SK-N-MC (cell line): ENCODE measurements at regions not wholly inside any gene's neighbourhood (a gene's known extent, or its start where the extent isn't known, plus 50 kb on each side); places are given as distances from the start of the nearest gene placed in this dataset.
A peak's percentile ranks its signal among the peaks of the same experiment; 100 is the strongest.

Experiments used
- DNase-seq: peaks from one replicate; pipeline ENCODE4 v3.0.0-alpha.2; 2011; ENCODE audit warnings: low read depth, low spot score
- H3K27ac ChIP-seq: fragments of 200-600 bp; sonication (generic); 2 replicates; pipeline ENCODE4 v1.5.1; 2016; ENCODE audit warnings: mixed run types
- H3K36me3 ChIP-seq: fragments of 200-600 bp; sonication (generic); 2 replicates; pipeline ENCODE4 v1.6.1; 2017; ENCODE audit warnings: antibody characterized with exemption, low read length, mixed read lengths; ENCODE audit not compliant: insufficient read depth
- H3K4me3 ChIP-seq: fragments of 200-600 bp; sonication (generic); 2 replicates; pipeline ENCODE4 v1.5.1; 2016
- H3K9ac ChIP-seq: fragments of 200-600 bp; sonication (generic); 2 replicates; pipeline ENCODE4 v1.8.0; 2017; ENCODE audit warnings: mixed run types, mixed read lengths; ENCODE audit not compliant: insufficient read length
- H3K9me3 ChIP-seq: fragments of 200-600 bp; sonication (generic); 2 replicates; pipeline ENCODE4 v1.6.1; 2017; ENCODE audit warnings: low read depth, mild to moderate bottlenecking, antibody characterized with exemption, low read length, moderate library complexity, mixed read lengths
- EZH2 ChIP-seq: fragments of 200-600 bp; sonication (generic); IDR thresholded peaks from one replicate; pipeline ENCODE4 v1.6.1; 2017; ENCODE audit warnings: antibody characterized with exemption
- FOXP2 ChIP-seq: optimal IDR thresholded peaks from 2 replicates; pipeline ENCODE3; 2011; ENCODE audit warnings: mild to moderate bottlenecking, moderate library complexity; ENCODE audit not compliant: insufficient read depth; ENCODE audit errors: extremely low read length, control extremely low read depth
- POLR2AphosphoS5 ChIP-seq: IDR thresholded peaks from 2 replicates; pipeline ENCODE4 v1.6.1; 2012; ENCODE audit warnings: mild to moderate bottlenecking, low read depth, low read length, borderline replicate concordance

DNA sequence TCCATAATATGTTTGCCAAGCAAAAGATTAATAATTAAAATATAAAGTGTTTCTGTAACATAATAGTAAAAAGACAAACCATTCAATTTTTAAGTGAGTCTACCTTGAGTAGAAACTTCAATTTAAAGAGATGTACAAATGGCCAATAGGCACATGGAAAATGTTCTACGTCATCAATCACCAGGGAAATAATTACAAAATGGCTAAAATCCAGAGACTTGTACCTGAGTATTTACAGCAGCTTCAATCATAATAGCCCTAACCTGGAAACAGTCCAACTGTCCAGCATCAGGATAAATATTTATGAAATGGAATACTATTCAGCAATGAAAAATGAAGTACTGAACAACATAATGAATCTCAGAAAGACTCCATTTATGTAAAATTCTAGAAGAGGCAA lies 95.5 kb upstream of the FAR2 start:
- Histone ChIP-seq H3K4me3 (no peak overlapping the region), H3K9me3 (peaks cover 2% of the 10 kb centered on the region; the same call in 1 of the 2 replicates), H3K27ac (no peak overlapping the region), H3K36me3 (no peaks in the 10 kb centered on the region), H3K9ac (no peak overlapping the region)
- TF ChIP-seq EZH2 (no peak), POLR2AphosphoS5 (no peak), FOXP2 (no peak)
- no peak for DNase-seq

DNA sequence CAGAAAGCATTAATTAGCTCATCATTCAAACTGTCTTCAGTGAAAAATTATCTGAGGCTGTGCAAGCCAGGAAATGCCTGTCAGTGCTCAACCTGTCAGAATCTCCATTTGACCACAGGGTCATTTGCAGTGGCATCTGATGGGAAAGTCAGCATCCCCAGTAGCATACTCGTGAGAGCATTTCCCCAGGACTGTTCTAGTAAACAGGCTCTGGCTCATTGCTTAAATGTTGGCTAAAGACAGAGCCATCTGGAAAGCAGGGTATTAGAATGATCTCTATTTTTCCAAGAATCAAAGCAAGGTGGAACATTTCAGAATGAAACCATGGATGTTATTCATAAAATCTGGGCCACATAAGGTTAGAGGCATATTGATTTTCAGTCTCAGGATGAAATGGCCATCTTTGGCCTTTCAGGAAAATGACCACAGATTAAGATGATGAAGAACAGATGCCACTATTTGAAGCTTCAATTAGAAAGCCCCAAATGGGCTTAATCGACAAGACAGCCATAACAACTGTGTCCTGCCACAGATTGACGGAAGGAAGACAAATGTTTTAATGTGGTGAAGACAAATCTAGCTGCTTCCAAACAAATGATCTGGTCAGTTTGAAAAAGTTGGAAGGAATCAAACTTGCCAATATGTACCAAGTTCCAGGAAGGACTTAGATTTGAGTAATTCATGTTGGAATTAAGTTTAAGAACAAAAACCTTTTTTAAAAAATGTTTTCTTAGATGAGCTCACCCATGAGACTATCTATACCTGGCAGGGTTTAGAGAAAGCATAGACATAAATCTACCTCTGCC lies 94.0 kb upstream of the FAR2 start:
- H3K9ac ChIP-seq = no peak overlapping the region
- H3K4me3 ChIP-seq = no peak overlapping the region
- no peaks in the 10 kb centered on the region for H3K36me3 ChIP-seq
- no peaks in the 10 kb centered on the region for H3K9me3 ChIP-seq
- no peak overlapping the region for H3K27ac ChIP-seq
- TF ChIP-seq FOXP2 (no peak), POLR2AphosphoS5 (no peak), EZH2 (no peak)
- DNase-seq = no peak

DNA sequence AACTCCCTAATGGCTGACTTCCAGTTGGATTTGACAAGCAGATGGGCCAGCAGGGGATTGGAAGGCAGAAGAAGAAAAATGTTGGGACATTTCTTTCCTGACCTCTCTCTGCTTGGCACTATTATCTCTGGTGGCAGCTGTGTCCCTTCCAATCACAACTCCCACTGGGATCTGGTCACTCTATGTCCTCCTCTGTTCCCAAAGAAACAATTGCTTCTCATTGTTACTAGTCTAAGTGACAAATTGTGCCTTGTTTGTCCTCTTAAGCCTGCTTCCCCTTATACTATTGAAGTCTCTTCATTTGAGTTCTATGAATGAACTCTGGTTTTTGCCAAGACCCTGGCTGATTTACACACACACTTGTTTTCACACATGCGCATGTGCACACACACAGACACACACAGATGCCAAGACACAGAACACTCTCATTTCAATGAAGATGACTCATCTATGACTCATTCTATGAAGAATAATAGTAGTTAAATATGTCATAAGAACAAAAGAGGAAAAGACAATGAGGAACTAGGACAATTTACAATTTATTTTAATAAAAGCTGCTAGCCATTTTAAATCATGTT lies 83.0 kb upstream of the FAR2 start:
- Histone ChIP-seq H3K4me3 (no peak overlapping the region), H3K36me3 (no peaks in the 10 kb centered on the region)
- no peak for DNase-seq

DNA sequence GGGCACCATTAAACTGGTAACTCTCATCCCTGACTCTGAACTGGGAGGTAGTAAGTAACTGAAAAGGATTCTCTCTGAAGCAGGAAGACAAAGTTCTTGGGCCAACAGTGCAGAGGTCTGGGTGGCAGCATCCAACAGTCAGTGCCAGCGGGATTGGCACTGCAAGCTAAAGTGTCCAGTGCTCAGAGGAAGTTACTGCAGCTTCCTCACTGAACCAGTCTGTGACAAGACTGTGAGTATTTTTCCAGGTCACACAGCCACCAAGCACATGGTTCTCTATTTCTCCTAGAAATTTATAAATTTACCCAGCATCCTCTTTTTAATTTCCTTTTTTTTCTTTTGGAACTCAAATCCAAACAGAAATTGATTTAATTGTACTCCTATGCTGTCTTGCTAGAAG lies 81.6 kb upstream of the FAR2 start:
- no peaks in the 10 kb centered on the region for H3K36me3 ChIP-seq
- TF ChIP-seq EZH2 = no peak
- TF ChIP-seq FOXP2 = no peak
- no peak for TF ChIP-seq POLR2AphosphoS5
- H3K4me3 ChIP-seq = no peak overlapping the region
- no peak overlapping the region for H3K9ac ChIP-seq
- no peak overlapping the region for H3K27ac ChIP-seq
- H3K9me3 ChIP-seq = no peaks in the 10 kb centered on the region
- DNase-seq = no peak

More for the DNA sequence above, 83.0 kb upstream of the FAR2 start:
- Histone ChIP-seq H3K27ac (no peak overlapping the region), H3K9me3 (no peaks in the 10 kb centered on the region), H3K9ac (no peak overlapping the region)
- TF ChIP-seq POLR2AphosphoS5 = no peak
- TF ChIP-seq FOXP2 = no peak

DNA sequence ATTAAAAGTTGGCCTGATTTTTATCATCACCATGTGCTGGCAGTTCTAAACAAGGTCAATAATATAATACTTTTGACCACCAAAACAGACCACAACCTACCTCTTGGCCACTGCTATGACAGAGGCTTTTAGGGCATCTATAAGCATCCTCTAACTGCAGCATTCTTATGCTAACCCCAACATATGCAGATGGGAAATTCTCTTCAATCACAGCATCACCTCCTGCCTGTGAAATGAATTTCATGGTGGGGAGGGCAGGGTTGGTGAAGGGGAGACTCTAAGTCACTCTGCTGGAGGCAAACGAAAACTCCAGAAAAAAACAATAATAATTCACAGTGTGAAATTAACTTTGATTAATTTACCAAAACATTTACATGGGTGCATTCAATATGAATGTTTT lies 78.8 kb upstream of the FAR2 start:
- Histone ChIP-seq H3K9me3 (no peaks in the 10 kb centered on the region), H3K36me3 (no peaks in the 10 kb centered on the region), H3K27ac (no peak overlapping the region), H3K4me3 (no peak overlapping the region), H3K9ac (no peak overlapping the region)
- TF ChIP-seq EZH2 = no peak
- no peak for TF ChIP-seq POLR2AphosphoS5
- no peak for TF ChIP-seq FOXP2
- DNase-seq = no peak

- DNase-seq = no peak
- no peak overlapping the region for H3K27ac ChIP-seq
- TF ChIP-seq POLR2AphosphoS5 (no peak), EZH2 (no peak), FOXP2 (no peak)
Observed at GRCh38 chr12:29071099-29071498, 78.0 kb upstream of the FAR2 start.

GRCh38 chr12:29072631-29073030 lies 76.4 kb upstream of the FAR2 start:
- Histone ChIP-seq H3K4me3 (no peak overlapping the region), H3K36me3 (no peaks in the 10 kb centered on the region), H3K9me3 (no peaks in the 10 kb centered on the region), H3K9ac (no peak overlapping the region), H3K27ac (no peak overlapping the region)
- no peak for TF ChIP-seq EZH2
- no peak for TF ChIP-seq FOXP2
- no peak for TF ChIP-seq POLR2AphosphoS5
- no peak for DNase-seq

More at GRCh38 chr12:29071099-29071498, 78.0 kb upstream of the FAR2 start:
- Histone ChIP-seq H3K9ac (no peak overlapping the region), H3K4me3 (no peak overlapping the region), H3K36me3 (no peaks in the 10 kb centered on the region), H3K9me3 (no peaks in the 10 kb centered on the region)

- Histone ChIP-seq H3K4me3 (no peak overlapping the region), H3K9me3 (no peaks in the 10 kb centered on the region), H3K27ac (no peak overlapping the region), H3K36me3 (no peaks in the 10 kb centered on the region), H3K9ac (no peak overlapping the region)
- peak; percentile 30 for DNase-seq
- TF ChIP-seq FOXP2 = no peak
- no peak for TF ChIP-seq POLR2AphosphoS5
- TF ChIP-seq EZH2 = no peak
Observed at GRCh38 chr12:29073631-29074239, 75.3 kb upstream of the FAR2 start.
